NCI-H446 treated with DMSO at 0.1 percent for 48 hours (cell line): ENCODE measurements at regions not wholly inside any gene's neighbourhood (a gene's known extent, or its start where the extent isn't known, plus 50 kb on each side); places are given as distances from the start of the nearest gene placed in this dataset.

Experiments used
- DNase-seq: peaks from one replicate; lab custom pipeline; 2025; lab: John Stamatoyannopoulos, UW

DNA sequence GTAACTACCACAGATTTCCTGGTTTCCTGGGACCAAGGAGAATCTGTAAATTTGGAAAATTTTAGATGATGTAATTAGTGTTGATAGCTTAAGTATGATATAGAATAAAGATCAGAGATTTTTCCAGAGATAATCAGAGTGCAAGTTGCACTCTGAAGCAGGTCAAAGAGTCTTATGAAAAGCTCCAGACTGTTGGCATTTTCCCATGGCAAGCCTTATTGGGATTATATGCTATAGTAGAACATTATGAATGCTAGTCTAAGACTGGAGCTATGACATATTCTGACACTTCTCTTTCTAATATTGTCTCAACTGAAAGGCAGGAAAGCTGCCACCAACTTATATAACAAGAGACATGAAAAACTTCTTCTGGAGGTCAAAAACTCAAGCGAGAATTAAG is 1638.3 kb upstream of the LRRTM1 start:
- no peak for DNase-seq

DNA sequence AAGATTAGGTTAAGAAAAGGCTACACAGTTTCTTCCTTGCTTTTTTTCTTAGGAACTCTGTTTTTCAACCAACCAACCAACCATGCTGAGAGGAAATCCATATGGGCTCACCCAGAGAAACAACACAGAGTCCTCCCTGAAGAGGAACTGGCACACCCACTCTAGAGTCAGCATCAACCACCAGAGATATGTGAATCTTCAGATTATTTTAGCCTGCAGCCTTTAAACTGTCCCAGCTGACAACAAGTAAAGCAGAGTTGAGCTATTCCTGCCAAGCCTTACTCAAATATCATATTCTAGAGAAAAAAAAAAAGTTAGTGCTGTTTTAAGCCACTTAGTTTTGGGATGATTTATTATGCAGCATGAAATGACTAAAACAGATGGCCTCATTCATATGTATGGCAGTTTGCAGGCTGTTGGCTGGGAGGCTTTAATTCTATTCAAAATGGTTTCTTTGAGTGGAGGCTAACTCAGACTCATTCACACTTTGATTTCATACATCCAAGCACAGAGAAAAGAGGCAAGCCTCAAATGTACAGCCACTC is 1637.7 kb upstream of the LRRTM1 start:
- DNase-seq = no peak

DNA sequence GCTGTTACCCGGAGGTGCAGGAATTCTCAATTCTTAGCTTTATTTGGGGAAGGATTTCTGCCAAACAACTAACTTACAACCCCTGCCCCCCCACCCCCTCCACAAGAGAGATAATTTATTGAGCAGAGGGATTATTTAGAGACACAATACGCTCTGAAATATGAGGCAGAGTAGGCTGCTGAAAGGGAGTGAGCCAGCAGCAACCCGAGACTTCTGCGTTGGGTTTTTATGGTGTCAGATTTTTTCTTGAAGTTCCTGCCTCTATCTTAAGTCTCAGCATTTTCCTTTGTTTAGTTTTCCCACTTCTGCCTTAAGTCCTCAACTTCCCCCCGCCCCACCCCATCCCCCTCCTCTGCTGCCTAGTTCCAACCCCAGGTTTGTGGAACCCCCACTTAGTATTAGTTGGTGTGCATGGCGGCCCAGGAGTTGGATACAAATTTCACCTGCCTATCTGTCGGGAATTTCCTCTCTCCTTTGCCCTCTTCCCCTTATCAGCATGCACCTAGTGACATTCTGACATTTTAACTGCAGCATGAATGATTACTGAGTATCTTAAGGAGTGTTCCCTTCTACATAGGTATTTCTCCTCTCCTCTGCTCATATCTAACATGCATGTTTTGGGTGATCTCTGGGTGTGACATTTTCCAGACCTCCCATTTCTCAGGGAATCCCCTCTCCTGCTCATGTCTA is 1635.9 kb upstream of the LRRTM1 start:
- DNase-seq = no peak

DNA sequence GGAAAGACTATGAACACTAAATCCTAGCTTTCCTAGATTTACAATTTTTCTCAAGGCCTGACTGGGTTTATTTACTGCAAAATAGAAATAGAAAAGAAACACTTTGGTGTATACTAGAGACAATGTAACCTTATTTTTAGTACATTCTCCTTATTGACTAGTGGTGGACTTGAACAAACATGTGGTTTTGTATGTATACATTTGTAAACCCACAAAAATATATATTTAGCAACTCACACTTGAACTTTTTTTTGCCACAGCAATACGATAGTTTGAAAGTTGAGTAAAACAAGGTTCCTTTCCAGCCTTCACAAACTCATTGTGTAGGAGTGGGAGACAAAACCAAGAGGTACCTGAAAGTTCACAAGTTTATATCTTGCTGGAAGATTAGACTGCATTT is 1633.4 kb upstream of the LRRTM1 start:
- DNase-seq = no peak

DNA sequence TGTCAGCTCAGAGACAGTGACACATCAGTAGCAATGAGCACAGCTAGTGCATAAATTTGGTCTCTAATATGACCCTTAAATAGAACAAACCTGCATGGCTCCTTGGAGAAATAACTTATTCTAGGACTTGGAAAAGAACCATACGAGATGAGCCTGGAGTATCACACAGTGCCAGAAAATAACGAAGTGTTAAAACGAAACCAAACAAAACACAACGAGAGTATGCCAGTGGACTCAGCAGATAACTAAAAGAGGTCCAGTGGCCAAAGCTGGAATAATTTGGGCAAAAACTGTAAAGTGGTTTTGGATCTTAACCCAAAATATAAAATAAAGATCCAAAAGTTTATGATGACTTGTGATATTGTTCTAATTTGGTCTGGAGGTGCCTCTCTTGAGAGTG is 1599.0 kb upstream of the LRRTM1 start:
- no peak for DNase-seq

DNA sequence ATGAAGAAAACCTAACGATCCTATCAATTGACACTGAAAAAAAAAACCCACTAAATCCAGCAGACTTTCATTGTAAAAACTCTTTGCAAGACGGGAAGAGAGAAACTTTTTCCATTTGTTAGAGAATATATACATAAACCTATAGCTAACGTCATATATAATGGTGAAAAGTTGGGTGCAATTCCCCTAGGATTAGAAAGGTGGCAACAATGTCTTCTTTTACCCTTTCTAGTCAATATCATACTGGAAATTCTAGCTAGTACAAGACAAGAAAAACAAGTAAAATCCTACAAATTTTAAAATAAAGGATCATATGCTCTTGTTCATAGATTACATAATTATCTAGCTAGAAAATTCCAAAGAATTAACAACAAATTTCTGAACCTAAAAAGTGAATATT is 1596.5 kb upstream of the LRRTM1 start:
- no peak for DNase-seq

DNA sequence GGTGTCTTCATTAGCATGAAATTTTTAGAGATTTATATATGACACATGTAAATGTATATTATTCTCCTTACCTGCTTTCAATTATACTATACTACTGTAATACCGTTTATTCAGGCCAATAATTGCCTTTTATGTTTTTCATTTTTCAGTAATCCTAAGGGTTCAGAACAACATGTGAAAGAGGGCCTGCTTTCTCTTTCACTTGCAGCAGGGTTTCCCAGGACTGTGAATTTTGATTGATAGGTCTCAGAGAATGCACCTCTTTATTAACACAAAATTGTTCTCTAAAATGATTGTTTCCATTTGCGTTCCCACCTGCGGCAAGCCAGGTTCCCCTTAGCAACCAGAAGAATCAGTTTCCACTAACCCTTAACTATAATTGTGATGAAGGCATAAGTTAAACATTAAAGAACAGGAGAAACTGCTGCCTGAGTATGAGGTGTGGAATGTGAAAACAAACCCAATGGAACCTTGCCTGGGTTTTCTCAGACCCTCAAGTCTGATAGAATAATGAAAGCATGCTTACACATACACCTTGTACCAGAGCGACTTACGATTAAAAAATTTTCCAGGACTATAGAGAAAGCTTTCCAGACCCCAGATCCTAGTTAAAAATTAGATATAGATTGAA is 1591.2 kb upstream of the LRRTM1 start:
- DNase-seq = no peak

DNA sequence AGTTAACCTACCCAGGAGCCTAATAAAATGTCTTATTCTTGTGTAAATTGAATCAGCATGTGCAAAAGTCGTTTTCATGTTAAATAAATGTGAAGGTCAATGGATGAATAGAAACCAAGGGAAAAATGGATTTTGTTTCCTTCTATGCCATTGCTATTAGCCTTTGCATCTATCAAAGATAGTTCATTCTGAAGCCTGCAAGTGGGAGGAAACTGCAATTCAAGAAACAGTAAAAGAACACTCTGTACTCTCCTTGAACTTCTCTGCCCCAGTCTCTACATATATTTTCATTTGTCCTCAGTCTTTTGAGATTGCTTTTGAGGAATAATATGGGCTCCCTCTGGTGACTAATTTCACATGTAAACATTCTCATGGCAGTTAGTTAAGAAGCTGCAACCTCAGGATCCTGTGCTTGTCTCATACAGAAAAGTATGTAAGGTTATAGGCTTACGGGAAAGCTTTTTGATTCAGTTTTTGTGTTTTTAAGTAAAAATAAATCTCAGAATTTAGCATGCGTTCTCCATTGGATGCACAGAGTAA is 1590.0 kb upstream of the LRRTM1 start:
- DNase-seq = no peak

DNA sequence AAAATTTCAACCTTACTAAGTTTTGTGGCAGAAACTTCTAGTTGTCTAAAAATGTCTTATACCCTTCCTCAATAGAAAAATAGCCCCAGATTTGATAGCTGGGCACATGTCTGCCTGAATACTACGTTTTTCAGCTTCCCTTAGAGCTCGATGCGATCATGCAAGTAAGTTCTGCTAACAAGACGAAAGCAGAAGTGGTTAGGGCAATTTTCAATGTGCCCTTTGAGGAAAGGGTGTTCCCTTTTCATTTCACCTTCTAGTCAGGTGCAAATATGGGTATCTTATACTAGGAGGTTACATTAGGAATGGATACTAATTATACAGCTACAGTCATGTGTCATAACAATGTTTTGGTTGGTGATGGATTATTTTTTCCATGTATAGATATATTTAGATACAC is 1572.1 kb upstream of the LRRTM1 start:
- no peak for DNase-seq

DNA sequence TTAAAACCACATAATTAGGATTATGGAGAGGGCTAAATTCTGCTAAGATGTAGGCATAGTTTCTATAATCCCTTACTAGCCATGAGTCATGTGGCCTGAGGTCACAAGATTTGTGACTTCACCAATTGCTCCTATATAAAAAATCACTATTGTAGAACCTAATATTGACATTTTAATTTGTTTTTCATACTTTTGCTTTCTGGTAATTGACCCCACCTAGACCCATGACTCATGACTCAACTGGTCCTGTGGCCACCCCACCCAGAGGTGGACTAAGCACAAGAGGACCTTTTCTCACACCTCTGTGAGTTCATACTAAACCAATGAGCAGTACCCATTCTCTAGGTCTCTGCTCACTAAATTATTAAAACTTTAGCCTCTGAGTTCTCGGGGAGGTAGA is 1567.5 kb upstream of the LRRTM1 start:
- no peak for DNase-seq

DNA sequence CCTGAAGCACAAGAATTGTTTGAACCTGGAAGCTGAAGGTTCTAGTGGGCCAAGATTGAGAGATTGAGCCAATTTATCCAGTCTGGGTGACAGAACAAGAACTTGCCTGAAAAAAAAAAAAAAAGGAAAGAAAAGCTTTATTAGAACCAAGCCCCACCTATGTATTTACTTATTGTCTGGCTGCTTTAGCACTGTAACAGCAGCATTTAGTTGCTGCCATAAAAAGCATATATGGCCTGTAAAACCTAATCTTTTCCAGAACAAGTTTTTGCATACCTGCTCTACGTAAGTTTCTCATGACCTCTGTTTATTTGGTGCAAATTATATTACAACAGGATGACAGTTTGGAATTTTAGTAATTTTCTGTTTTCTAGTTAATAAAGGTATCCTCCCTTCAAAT is 1565.6 kb upstream of the LRRTM1 start:
- no peak for DNase-seq

DNA sequence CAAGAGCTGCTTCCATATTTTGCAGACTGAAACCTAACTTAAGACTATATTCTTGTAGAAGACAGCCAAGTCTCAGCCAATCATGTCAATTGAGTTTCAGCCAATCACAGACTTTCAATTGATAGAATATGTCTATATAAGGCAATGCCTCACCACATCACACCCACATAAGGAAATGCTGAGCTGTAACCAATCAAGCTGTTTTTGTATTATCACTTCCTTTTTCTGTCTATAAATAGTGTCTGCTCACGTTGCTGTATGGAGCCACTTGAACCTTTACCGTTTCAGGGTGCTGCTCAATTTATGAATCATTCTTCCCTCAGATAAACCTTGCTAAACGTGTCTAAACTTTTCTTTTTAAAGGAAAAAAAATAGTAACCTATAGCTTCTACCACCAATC is 1554.4 kb upstream of the LRRTM1 start:
- no peak for DNase-seq

DNA sequence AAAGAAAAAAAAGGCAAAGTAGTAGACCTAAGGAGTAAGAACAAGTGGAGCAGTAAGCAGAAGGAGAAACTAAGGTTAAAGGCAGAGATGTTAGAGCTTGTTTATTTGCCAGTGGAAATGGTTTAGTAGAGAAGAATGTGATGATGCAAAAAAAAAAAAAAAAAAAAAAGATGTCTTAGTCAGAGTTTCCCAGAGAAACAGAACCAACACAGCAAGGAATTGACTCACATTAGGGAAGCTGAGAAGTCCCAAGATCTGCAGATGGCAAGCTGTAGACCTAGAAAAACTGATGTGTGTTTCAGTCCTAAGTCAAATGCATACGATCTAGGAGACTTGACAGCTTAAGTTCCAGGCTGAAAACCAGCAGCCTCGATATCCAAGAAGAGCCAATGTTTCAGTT is 1548.8 kb upstream of the LRRTM1 start:
- DNase-seq = no peak

DNA sequence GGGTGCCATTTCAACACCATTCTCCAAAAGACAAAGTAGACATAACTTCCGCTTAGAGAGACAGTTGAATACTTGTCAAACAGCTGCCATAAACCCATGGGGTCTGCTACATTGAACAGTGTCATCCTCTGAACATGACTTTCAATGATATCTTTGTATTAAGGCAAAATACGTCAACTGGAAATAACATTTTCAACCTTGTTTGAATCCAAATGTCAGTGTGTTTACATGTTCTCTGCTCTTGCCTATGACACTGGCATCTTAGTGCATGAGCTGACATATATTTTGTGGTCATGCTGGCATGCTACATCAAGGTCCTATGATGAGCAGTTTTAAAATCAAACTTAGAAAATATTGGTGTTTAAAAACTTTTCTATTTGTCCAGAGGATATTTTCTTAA is 1548.1 kb upstream of the LRRTM1 start:
- no peak for DNase-seq

DNA sequence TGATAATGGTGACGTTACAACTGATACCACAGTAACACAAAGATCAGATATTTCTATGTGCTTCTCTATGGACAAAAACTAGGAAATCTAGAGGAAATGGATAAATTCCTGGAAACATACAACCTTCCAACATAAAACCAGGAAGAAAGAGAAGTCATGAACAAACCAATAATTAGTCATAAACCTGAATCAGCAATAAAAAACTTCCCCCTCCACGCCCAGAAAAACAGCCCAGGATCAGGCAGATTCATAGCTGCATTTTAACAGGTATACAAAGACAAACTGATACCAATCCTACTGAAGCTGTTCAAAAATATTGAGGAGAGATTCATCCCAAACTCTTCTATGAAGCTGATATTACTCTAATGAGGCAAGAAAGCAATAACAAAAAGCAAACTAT is 1535.2 kb upstream of the LRRTM1 start:
- no peak for DNase-seq

DNA sequence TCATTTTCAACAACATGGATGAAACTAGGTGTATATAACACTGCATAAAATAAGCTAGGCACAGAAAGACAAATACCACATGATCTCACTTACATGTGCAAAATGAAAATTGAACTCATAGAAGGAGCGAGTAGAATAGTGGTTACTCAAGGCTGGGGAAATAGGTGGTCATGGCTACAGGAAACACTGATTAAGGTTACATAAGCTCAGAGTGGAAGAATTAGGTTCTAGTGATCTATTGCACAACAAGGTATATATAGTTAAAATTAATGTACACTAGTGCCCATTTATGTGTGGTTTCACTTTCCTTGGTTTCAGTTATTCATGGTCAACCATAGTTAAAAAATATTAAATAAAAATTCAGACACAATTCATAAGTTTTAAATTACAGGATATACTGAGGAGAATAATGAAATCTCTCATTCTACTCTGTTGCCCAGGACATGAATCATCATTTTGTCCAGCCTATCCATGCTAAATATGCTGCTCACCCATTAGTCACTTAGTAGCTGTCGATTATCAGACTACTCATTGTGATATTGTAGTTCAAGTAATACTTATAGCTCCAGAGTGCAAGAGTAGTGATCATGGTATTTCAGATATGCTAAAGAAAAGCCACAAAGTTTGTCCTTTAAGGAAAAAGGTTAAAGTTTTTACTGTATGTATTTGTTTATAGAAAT is 1530.9 kb upstream of the LRRTM1 start:
- DNase-seq = no peak

DNA sequence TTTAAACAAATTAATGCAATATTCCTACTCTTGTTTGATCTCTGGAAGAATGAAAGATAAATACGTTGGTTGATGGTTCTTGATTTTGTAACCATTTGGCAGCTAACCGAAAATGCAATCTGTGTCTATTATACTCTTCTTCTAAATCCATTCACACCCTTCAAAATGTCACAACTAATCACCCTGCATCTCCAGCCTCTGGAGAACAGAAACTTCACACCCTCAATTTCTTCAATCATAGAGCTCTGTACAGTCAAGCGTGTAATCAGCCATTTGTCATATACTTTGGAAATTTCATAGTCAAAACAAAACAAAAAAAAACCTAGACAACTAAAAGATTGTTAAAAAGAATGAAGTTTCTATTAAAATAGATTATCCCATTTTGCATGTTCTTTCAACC is 1482.3 kb upstream of the LRRTM1 start:
- DNase-seq = no peak

DNA sequence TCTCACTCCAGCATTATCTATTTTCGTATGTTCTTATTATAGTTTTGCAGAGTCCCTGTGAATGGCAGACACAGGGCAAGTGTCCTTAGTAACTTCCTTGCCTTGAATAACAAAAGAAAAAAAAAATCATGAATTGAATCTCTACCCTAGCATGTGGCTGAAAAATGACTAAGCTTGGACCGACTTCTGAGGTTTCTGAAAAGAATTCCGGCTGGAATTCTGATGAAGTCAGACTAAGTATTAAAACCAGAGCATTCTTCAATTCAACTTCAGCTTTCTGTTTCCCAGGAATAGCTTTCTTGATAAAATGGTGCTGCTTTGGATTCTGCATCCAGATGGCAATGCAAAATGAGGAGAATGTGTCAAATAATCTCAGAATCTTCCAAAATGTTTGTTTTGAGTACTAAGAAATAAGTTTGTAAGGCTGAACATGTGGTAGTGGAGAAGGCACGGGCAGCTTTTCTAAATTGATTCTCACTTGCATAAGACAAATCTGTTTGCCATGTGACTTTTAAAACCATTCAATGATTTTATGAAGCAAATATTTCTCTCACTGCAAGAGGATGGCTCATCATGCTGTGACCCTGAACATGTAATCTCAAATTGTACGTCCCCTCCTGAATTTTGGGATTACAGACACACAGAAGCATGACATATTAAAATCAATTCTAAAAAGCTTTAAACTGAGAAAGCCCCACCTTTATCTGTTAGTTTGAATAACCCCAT is 1462.8 kb upstream of the LRRTM1 start:
- DNase-seq = no peak

DNA sequence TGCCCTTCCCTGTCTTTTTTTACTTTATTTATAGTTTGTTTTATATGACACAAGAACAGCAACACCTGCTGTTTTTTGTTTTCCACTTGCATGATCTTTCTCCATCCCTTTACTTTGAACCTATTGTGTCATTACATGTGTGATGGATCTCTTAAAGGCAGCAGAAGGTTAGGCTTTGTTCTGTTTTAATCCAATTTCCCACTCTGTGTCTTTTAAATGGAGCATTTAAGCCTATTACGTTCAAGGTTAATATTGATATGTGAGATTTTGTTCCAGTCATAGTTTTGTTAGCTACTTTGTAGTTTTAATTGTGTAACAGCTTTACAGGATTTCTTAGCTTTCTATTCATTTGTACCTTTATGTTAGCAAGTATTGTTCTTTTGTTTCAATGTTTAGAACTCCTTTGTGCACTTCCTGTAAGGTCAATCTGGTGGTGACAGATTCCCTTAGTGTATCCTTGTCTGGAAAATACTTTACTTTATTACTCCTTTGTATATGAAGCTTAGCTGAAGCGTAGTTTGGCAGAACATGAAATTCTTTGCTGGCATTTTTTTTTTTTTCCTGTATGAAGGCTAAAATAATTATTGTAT is 1443.0 kb upstream of the LRRTM1 start:
- no peak for DNase-seq

DNA sequence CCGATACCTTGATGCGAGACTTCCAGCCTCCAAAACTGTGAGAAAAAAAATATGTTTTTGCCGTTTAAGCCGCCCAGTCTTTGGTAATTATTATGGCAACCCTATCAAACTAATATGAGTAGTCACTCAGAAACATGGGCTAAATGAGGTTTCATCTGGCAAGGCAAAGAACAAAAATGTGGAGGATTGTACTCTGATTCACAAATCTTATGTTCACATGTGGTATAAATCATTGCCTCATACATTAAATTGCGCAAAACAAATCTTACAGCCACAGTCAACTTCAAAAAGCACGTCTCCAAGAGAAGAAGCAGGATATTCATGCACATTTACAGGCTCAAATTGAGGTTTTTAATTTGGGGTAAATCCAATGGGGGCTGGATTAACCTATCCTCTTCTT is 1435.4 kb upstream of the LRRTM1 start:
- no peak for DNase-seq

DNA sequence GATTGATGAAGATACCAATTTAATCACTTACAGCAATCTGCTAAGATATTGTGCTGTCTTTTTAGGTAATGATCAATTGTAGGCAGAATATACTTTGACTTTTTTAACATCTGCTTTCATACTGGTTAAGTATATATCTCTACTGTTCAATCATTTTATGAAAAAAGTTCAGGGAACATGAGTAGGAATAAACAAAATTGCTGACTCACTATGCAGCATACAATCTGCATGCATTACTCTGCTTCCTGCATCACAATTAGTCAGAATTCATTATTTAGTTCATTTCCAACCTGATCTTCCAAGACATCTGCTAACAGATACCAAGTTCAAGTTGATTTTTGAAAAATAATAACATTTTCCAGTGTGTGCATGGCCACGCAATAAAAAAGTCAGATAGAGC is 1430.4 kb upstream of the LRRTM1 start:
- no peak for DNase-seq

DNA sequence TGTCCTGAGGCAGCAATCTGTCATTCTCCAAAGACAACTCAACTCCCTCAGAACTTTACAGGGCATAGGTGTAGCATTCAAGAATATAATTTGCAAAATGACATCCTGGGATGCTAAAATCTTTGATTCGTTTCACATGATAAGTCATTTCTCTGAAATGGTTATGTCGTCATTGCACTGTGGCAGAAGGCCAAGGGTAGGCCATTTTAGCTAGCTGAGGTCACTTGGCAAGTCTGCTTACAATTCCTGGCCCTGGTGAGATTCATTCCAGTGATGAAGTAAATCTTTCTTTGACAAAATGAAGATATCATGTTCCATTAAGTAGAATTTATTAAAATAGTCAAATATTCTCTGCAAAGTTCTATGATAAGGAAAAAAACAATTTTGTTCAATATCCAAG is 1410.3 kb upstream of the LRRTM1 start:
- DNase-seq = no peak
